ENCODE measurements at regions not wholly inside any gene's neighbourhood (a gene's known extent, or its start where the extent isn't known, plus 50 kb on each side); places are given as distances from the start of the nearest gene placed in this dataset.
"Not testable (repeated sequence)": the region's sequence is repeated elsewhere in the genome, so short reads cannot be mapped to it uniquely, and the experiment has no call there.

DNA sequence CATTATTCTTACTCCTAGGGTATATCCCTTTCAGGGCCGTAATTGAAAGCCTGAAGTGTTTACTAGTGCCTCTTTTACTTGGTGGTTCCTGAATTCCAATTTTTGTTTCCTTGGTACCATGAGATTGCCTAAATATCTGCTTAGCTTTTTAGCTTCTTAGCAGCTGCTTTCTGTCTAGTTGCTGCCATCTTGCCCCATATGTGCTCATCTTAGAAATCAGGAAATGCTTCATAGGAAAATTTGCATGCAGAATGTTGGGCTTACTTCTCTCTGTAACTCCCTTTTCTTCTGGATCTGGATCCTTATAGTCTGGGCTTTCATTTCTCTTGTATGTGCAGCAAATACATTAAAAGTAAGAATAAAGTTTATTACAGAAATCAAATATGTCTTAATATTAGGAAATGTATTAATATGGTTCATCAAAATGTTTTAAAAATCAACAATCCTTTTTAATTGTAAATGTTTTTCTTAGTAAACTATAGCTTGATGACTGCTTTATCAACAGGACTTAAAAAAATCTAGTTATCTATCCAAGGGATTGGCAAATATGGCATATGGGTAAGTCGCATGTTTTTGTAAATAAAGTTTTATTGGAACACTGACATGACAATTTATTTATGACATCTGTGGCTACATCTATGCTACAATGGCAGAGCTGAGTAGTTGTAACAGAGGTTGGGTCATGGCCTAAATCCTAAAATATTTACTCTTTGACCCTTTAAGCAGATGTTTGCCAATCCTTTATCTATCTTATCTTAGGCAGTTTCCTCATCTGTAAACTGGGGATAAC is 73.5 kb upstream of the CDK6 start:
- Histone ChIP-seq H3K27me3 (no peaks in the 10 kb centered on the region), H3K4me1 (no peaks in the 10 kb centered on the region), H3K4me3 (no peak overlapping the region), H3K27ac (no peak overlapping the region), H3K36me3 (no peaks in the 10 kb centered on the region), H3K9me3 (no peaks in the 10 kb centered on the region)
- intact Hi-C loops (cut with DNase I) = no loop called here
- ATAC-seq (no peak), DNase-seq (no peak)
- TF ChIP-seq, protein P1, sequence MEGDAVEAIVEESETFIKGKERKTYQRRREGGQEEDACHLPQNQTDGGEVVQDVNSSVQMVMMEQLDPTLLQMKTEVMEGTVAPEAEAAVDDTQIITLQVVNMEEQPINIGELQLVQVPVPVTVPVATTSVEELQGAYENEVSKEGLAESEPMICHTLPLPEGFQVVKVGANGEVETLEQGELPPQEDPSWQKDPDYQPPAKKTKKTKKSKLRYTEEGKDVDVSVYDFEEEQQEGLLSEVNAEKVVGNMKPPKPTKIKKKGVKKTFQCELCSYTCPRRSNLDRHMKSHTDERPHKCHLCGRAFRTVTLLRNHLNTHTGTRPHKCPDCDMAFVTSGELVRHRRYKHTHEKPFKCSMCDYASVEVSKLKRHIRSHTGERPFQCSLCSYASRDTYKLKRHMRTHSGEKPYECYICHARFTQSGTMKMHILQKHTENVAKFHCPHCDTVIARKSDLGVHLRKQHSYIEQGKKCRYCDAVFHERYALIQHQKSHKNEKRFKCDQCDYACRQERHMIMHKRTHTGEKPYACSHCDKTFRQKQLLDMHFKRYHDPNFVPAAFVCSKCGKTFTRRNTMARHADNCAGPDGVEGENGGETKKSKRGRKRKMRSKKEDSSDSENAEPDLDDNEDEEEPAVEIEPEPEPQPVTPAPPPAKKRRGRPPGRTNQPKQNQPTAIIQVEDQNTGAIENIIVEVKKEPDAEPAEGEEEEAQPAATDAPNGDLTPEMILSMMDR (IDR thresholded peaks at IDR 0.05) = no peak

DNA sequence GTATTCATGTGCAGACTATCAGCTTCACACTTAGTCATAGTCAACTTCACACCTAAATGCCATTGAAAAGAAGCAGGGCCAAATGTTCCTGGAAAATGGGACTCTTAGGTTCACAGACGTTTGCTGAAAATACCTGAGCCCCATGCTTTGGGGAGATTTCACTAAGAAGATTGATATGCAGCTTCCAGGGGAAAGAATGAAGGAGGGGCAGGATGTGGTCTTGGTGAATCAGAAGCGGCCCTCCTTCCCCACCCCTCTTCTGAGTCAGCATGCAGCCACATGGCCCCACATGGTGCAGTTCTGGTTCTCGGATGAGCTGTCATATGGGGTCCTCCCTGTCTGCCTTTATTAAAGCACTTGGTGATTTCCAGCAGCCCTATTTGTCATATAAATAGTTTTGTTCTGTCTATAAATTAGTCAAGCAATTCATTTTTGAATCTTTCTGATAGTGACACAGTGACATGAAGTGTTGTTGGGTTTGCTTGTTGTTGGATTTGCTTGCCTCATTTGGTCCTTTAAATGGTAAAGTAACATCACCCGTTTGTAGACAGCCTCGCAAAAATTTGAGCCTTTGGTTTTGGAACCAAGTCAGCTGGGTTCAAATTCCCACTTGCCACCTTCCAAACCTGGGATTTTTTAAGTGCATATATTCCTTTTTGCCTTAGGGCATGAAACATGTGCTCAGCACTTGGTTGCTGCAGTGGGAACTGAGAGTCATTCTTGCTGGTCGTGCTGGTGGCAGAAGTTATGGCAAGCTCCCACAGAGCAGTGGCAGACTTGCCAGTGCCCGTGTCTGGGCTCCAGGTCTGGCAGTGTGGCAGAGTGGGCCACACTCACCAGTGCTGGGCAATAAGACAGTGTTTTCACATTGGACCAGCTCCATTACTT is 68.1 kb upstream of the CDK6 start:
- ATAC-seq (peak; percentile 68), DNase-seq (peak in 1 of 4 donors; percentile 39)
- Histone ChIP-seq H3K36me3 (no peaks in the 10 kb centered on the region), H3K9me3 (no peaks in the 10 kb centered on the region), H3K4me1 (peaks cover 0 to 4% of the 10 kb centered on the region in 2 donors), H3K4me3 (no peak overlapping the region), H3K27ac (no peak overlapping the region), H3K27me3 (no peaks in the 10 kb centered on the region)
- TF ChIP-seq, protein P1 (IDR thresholded peaks at IDR 0.05) = no peak
- intact Hi-C loops (cut with DNase I) = no loop called here

DNA sequence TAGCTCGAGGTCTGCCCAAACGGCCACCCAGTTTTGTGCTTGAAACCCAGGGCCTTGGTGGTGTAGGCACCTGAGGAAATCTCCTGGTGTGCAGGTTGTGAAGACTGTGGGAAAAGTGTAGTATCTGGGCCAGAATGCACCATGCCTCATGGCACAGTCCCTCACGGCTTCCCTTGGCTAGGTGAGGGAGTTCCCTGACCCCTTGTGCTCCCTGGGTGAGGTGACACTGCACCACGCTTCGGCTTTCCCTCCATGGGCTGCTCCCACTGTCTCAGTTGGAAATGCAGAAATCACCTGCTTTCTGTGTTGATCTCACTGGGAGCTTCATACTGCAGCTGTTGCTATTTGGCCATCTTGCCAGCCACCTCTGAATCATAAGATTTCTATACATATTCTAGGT is 62.4 kb upstream of the CDK6 start:
- TF ChIP-seq, protein P1 (IDR thresholded peaks at IDR 0.05) = no peak
- no peaks in the 10 kb centered on the region for H3K36me3 ChIP-seq
- peaks cover 0 to 19% of the 10 kb centered on the region in 2 donors for H3K9me3 ChIP-seq
- intact Hi-C loops (cut with DNase I) = no loop called here
- H3K4me3 ChIP-seq = no peak overlapping the region
- no peaks in the 10 kb centered on the region for H3K4me1 ChIP-seq
- ATAC-seq (no peak), DNase-seq (peak in 1 of 4 donors; percentile 6)
- H3K27me3 ChIP-seq = no peaks in the 10 kb centered on the region
- H3K27ac ChIP-seq = no peak overlapping the region

GRCh38 chr7:92894857-92895256 is 58.5 kb upstream of the CDK6 start:
- H3K27ac ChIP-seq; intact Hi-C loops (cut with DNase I); H3K4me3 ChIP-seq; H3K36me3 ChIP-seq; DNase-seq; H3K4me1 ChIP-seq; ATAC-seq; H3K27me3 ChIP-seq: not testable (repeated sequence)
- peaks cover 0 to 19% of the 10 kb centered on the region in 2 donors for H3K9me3 ChIP-seq

GRCh38 chr7:92889081-92889480 is 52.7 kb upstream of the CDK6 start:
- Histone ChIP-seq H3K27me3 (no peaks in the 10 kb centered on the region), H3K27ac (no peak overlapping the region), H3K4me1 (no peaks in the 10 kb centered on the region), H3K36me3 (no peaks in the 10 kb centered on the region), H3K4me3 (no peak overlapping the region), H3K9me3 (peaks cover 0 to 18% of the 10 kb centered on the region in 2 donors)
- TF ChIP-seq, protein P1 (IDR thresholded peaks at IDR 0.05) = no peak
- ATAC-seq = no peak
- intact Hi-C loops (cut with DNase I) = no loop called here
- peak in 1 of 4 donors; percentile 25 for DNase-seq
